IMR-90 (cell line): ENCODE measurements at regions not wholly inside any gene's neighbourhood (a gene's known extent, or its start where the extent isn't known, plus 50 kb on each side); places are given as distances from the start of the nearest gene placed in this dataset.

Experiments
- ATAC-seq: fragments of 200-7000 bp; cut with Tn5 transposase; 2 replicates; pipeline ENCODE4 v1.9.1; 2020; ENCODE audit warnings: low read depth, mild to moderate bottlenecking, moderate library complexity
- BruUV-seq: library from RNA; stranded (reverse); fragments of 400-500 nt; replicated peaks from 2 replicates; lab custom pipeline; 2021; lab: Mats Ljungman, UMichigan
- CTCF ChIA-PET: fragments of 300-600 bp; formaldehyde crosslinking; extraction: SDS; loops from one replicate; lab custom pipeline; 2021; ENCODE audit warnings: antibody characterized with exemption; lab: Yijun Ruan, JAX
- POLR2A ChIA-PET: fragments of 300-600 bp; sonication (Branson Sonifier 250); formaldehyde crosslinking; loops from one replicate; lab custom pipeline; 2022; ENCODE audit warnings: antibody characterized with exemption; ENCODE audit not compliant: unreplicated experiment; lab: Charles Lee
- DNase-seq: peaks from one replicate; pipeline ENCODE4 v3.0.0; 2013
- H2AFZ ChIP-seq: replicated peaks from 2 replicates; pipeline ENCODE3; 2013; ENCODE audit warnings: low read length, mild to moderate bottlenecking; ENCODE audit not compliant: poor library complexity
- H2AK5ac ChIP-seq: 2 replicates; pipeline ENCODE4 v1.6.1; 2013; ENCODE audit warnings: low read depth, low read length, inconsistent platforms
- H2AK9ac ChIP-seq: replicated peaks from 2 replicates; pipeline ENCODE3; 2013; ENCODE audit warnings: mild to moderate bottlenecking, low read depth, low read length, moderate library complexity; ENCODE audit not compliant: poor library complexity
- H2BK120ac ChIP-seq: 2 replicates; pipeline ENCODE4 v1.6.1; 2013; ENCODE audit warnings: low read depth, low read length, inconsistent platforms
- H2BK15ac ChIP-seq: 3 replicates; pipeline ENCODE4 v1.6.1; 2013; ENCODE audit warnings: low read depth, low read length, inconsistent platforms
- H2BK20ac ChIP-seq: 2 replicates; pipeline ENCODE4 v1.6.1; 2013; ENCODE audit warnings: low read depth, mild to moderate bottlenecking, inconsistent platforms, low read length, moderate library complexity
- H2BK5ac ChIP-seq: 2 replicates; pipeline ENCODE4 v1.6.1; 2013; ENCODE audit warnings: mild to moderate bottlenecking, low read depth, low read length, inconsistent platforms; ENCODE audit not compliant: poor library complexity, severe bottlenecking
- H3K14ac ChIP-seq: replicated peaks from 2 replicates; pipeline ENCODE4 v1.6.1; 2013; ENCODE audit warnings: low read depth, low read length, inconsistent platforms
- H3K18ac ChIP-seq: 2 replicates; pipeline ENCODE4 v1.6.1; 2013; ENCODE audit warnings: low read depth, low read length, control low read depth
- H3K23ac ChIP-seq: 2 replicates; pipeline ENCODE4 v1.6.1; 2013; ENCODE audit warnings: low read depth, low read length, inconsistent platforms
- H3K27ac ChIP-seq: 2 replicates; pipeline ENCODE4 v1.5.1; 2013; ENCODE audit warnings: mild to moderate bottlenecking, control low read depth, low read length; ENCODE audit not compliant: insufficient read depth
- H3K27me3 ChIP-seq: 2 replicates; pipeline ENCODE4 v1.6.1; 2013; ENCODE audit warnings: low read length; ENCODE audit not compliant: control insufficient read depth, insufficient read depth
- H3K36me3 ChIP-seq: 2 replicates; pipeline ENCODE4 v1.6.1; 2013; ENCODE audit warnings: low read length, mixed read lengths; ENCODE audit not compliant: control insufficient read depth, insufficient read depth
- H3K4ac ChIP-seq: 2 replicates; pipeline ENCODE4 v1.6.1; 2013; ENCODE audit warnings: low read depth, low read length, inconsistent platforms
- H3K4me1 ChIP-seq: 2 replicates; pipeline ENCODE4 v1.6.1; 2013; ENCODE audit warnings: low read length, mixed read lengths; ENCODE audit not compliant: control insufficient read depth, insufficient read depth
- H3K4me2 ChIP-seq: 2 replicates; pipeline ENCODE4 v1.6.1; 2013; ENCODE audit warnings: low read depth, mild to moderate bottlenecking, control low read depth, low read length, moderate library complexity
- H3K4me3 ChIP-seq: 2 replicates; pipeline ENCODE4 v1.5.1; 2013; ENCODE audit warnings: low read depth, mild to moderate bottlenecking, control low read depth, low read length, moderate library complexity; ENCODE audit not compliant: insufficient read depth
- H3K56ac ChIP-seq: 2 replicates; pipeline ENCODE4 v1.6.1; 2013; ENCODE audit warnings: low read length, inconsistent platforms; ENCODE audit not compliant: insufficient read depth; ENCODE audit errors: extremely low read depth
- H3K79me1 ChIP-seq, 2 experiments: 2 replicates each; pipeline ENCODE4 v1.6.1; 2013; ENCODE audit warnings: low read length in 2 of 2, inconsistent platforms in 1 of 2, low read depth in 1 of 2
- H3K9ac ChIP-seq: 2 replicates; pipeline ENCODE4 v1.6.1; 2013; ENCODE audit warnings: low read depth, low read length, control low read depth
- H3K9me1 ChIP-seq: 2 replicates; pipeline ENCODE4 v1.6.1; 2013; ENCODE audit warnings: low read length, inconsistent platforms; ENCODE audit not compliant: insufficient read depth
- H3K9me3 ChIP-seq: 2 replicates; pipeline ENCODE4 v1.6.1; 2013; ENCODE audit warnings: low read length; ENCODE audit not compliant: control insufficient read depth, insufficient read depth
- H4K20me1 ChIP-seq: 2 replicates; pipeline ENCODE4 v1.6.1; 2013; ENCODE audit warnings: low read length, inconsistent platforms; ENCODE audit not compliant: insufficient read depth
- H4K5ac ChIP-seq: 2 replicates; pipeline ENCODE4 v1.6.1; 2013; ENCODE audit warnings: mild to moderate bottlenecking, low read depth, low read length, control low read depth
- H4K8ac ChIP-seq, 2 experiments: 2 replicates each; pipeline ENCODE4 v1.6.1; 2013; ENCODE audit warnings: low read depth in 2 of 2, low read length in 2 of 2, control low read depth in 1 of 2, inconsistent platforms in 1 of 2
- H4K91ac ChIP-seq: 2 replicates; pipeline ENCODE4 v1.6.1; 2013; ENCODE audit warnings: low read depth, low read length, inconsistent platforms; ENCODE audit not compliant: insufficient read depth
- BHLHE40 ChIP-seq: fragments of 150-350 bp; IDR thresholded peaks from 2 replicates; pipeline ENCODE4 v1.6.1; 2016; ENCODE audit warnings: mild to moderate bottlenecking, low read depth, low read length
- MAZ ChIP-seq: IDR thresholded peaks from 2 replicates; pipeline ENCODE4 v1.6.1; 2012; ENCODE audit warnings: low read depth, mild to moderate bottlenecking, low read length, improper control_type of control experiment, moderate library complexity, borderline replicate concordance
- MXI1 ChIP-seq: IDR thresholded peaks from 2 replicates; pipeline ENCODE4 v1.6.1; 2012; ENCODE audit warnings: low read depth, mild to moderate bottlenecking, low read length, moderate library complexity, borderline replicate concordance
- NFE2L2 ChIP-seq: fragments of 150-350 bp; IDR thresholded peaks from 2 replicates; pipeline ENCODE4 v1.6.1; 2016; ENCODE audit warnings: low read depth, mild to moderate bottlenecking, low read length
- WGBS, 2 experiments: methylation state at CpG; one replicate each; pipeline versions ENCODE4 v1.1.5 to v1.1.7; 2013; ENCODE audit warnings: missing lambda C conversion rate in 2 of 2; ENCODE audit not compliant: insufficient read length in 1 of 2; ENCODE audit errors: extremely low coverage in 2 of 2; 5-methylcytosine and 5-hydroxymethylcytosine counted together
- dilution Hi-C: fragments of 300-500 bp; cut with HindIII; formaldehyde crosslinking; loops from one replicate; pipeline ENCODE4 v1.14.3; 2018; ENCODE audit warnings: low sequenced_read_pairs; ENCODE audit not compliant: unreplicated experiment
- in situ Hi-C: fragments of 300-500 bp; cut with MboI; formaldehyde crosslinking; loops from 3 replicates; pipeline ENCODE4 v1.14.3; 2019; ENCODE audit warnings: low sequenced_read_pairs, inconsistent platforms, mixed read lengths
- intact Hi-C: fragments of 100-400 bp; cut with micrococcal nuclease; formaldehyde crosslinking; loops from 2 replicates; pipeline ENCODE4 v1.10.0; 2022
- TF ChIP-seq, protein P1 (sequence below): conservative IDR thresholded peaks from 2 replicates; pipeline ENCODE4 v1.5.1; 2012; ENCODE audit warnings: mild to moderate bottlenecking, low read depth, low read length, improper control_type of control experiment

DNA sequence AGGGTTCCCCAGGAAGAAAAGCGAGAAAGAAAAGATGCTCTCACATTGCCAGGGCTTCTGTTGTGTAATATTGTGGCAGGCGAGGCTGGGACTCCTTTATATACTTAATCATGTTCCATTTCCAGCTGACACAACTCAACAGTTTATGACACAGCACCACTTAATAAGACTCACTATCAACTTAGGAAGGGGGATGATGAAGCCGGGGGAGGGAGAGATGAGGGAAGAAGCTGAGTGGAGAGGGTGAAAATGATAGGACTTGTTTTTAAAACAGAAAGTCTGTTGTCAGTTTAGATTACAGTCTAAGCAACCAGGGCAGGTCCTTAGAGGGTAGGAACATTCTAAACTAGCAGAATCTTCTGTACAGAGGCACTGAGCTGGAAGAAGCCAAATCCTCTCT, 397.0 kb downstream of the NXPE2 start:
- ChIA-PET POLR2A (no interaction called here), CTCF (no interaction called here)
- no peak for TF ChIP-seq MXI1
- TF ChIP-seq BHLHE40: no peak
- no peak for TF ChIP-seq MAZ
- TF ChIP-seq, protein P1, sequence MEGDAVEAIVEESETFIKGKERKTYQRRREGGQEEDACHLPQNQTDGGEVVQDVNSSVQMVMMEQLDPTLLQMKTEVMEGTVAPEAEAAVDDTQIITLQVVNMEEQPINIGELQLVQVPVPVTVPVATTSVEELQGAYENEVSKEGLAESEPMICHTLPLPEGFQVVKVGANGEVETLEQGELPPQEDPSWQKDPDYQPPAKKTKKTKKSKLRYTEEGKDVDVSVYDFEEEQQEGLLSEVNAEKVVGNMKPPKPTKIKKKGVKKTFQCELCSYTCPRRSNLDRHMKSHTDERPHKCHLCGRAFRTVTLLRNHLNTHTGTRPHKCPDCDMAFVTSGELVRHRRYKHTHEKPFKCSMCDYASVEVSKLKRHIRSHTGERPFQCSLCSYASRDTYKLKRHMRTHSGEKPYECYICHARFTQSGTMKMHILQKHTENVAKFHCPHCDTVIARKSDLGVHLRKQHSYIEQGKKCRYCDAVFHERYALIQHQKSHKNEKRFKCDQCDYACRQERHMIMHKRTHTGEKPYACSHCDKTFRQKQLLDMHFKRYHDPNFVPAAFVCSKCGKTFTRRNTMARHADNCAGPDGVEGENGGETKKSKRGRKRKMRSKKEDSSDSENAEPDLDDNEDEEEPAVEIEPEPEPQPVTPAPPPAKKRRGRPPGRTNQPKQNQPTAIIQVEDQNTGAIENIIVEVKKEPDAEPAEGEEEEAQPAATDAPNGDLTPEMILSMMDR: no peak
- TF ChIP-seq NFE2L2: no peak
- Histone ChIP-seq H2AFZ (no peak overlapping the region), H3K4me1 (no peaks in the 10 kb centered on the region), H3K27me3 (no peaks in the 10 kb centered on the region), H3K4me3 (no peak overlapping the region), H4K8ac (no peak overlapping the region), H4K5ac (no peak overlapping the region), H4K91ac (no peak overlapping the region), H4K20me1 (no peaks in the 10 kb centered on the region), H2BK15ac (no peak overlapping the region), H3K14ac (no peak overlapping the region), H3K27ac (no peak overlapping the region), H2AK9ac (no peak overlapping the region), H3K9me3 (0 out of 2 replicates have a peak, but pooled peaks cover 2% of the 10 kb centered on the region), H3K4ac (no peak overlapping the region), H3K23ac (no peak overlapping the region), H3K18ac (no peak overlapping the region), H3K4me2 (no peak overlapping the region), H3K79me1 (no peaks in the 10 kb centered on the region), H3K56ac (no peak overlapping the region), H2AK5ac (no peak overlapping the region), H2BK5ac (no peak overlapping the region), H3K36me3 (no peaks in the 10 kb centered on the region), H3K9me1 (no peaks in the 10 kb centered on the region), H3K9ac (no peak overlapping the region), H2BK120ac (no peak overlapping the region), H2BK20ac (no peak overlapping the region)
- intact Hi-C loops (no loop called here), dilution Hi-C loops (no loop called here), in situ Hi-C loops (no loop called here)
- ATAC-seq (no peak), DNase-seq (no peak)
- no CpG with 5 or more reads among the region's 3 CpGs for WGBS, 2 experiments
- no TSS peak for BruUV-seq
